AG08396 (cell line): ENCODE measurements at regions not wholly inside any gene's neighbourhood (a gene's known extent, or its start where the extent isn't known, plus 50 kb on each side); places are given as distances from the start of the nearest gene placed in this dataset.
"Not testable (repeated sequence)": the region's sequence is repeated elsewhere in the genome, so short reads cannot be mapped to it uniquely, and the experiment has no call there.

ENCODE experiments used
- DNase-seq: peaks from one replicate; pipeline ENCODE4 v3.0.0; 2012; ENCODE audit warnings: low spot score, mixed read lengths

DNA sequence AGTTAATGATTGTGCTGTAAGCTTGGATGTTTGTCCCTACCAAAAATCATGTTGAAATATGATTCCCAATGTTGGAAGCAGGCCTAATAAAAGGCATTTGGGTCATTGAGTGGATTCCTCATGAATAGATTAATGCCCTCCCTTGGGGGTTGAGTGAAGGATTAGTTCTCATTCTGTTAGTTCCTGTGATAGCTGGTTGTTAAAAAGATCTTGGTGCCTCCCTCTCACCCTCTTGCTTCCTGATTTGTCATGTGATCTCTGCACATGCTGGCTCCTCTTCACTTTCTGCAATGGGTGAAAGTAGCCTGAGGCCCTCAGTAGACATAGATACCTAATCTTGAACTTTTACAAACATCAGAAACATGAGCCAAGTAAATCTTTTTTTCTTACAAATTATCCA is 115.6 kb upstream of the HCRTR2 start:
- DNase-seq, result no peak

GRCh38 chr6:55064711-55065420 is 109.4 kb upstream of the HCRTR2 start:
- DNase-seq, result no peak

- DNase-seq, result peak; percentile 31
These were observed 105.1 kb upstream of the HCRTR2 start for GRCh38 chr6:55069132-55069781.

GRCh38 chr6:55082021-55082420 is 92.3 kb upstream of the HCRTR2 start:
- DNase-seq, result no peak

GRCh38 chr6:55088011-55088410 is 86.3 kb upstream of the HCRTR2 start:
- DNase-seq, result not testable (repeated sequence)

- DNase-seq, result no peak
These were observed 85.4 kb upstream of the HCRTR2 start for GRCh38 chr6:55088902-55089301.

- DNase-seq, result no peak
These were observed 85.0 kb upstream of the HCRTR2 start for GRCh38 chr6:55089325-55089724.

DNA sequence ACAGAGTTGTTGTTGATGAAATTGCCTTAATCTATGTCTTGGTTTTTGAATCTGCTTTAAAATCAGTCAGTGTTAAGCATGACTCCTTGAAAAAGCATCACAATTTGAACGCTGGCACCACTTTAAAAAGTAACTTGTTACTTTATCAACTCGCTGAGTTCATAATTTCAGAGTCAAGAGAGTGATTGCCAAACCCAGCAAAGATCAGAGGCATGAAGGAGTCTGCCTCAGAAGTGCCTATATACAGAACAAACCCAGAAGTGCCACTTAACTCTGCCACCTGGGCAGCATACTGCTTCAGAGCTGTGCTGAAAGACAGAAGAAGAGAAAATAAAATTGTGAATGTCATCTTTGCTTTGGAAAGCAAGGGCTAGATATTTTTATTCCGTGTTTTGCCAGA is 73.6 kb upstream of the HCRTR2 start:
- no peak for DNase-seq

DNA sequence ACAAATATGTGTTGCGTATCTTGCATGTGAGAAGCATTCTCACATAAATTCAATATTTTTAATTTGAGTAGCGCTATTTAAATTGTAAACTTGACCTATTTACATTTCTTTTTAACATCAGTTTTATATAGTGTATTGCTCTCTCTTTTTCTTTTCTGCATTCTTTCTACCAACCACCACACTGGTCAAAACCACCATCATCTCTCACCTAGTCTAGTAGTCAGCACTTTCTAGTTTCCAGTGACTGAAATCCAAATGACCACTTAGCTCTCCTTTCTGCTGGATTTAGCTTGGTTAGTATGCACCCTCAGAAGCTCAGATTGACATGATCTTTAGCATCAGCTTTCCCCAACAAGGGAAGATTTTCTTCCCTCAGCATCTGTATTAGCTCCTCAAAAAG is 73.2 kb upstream of the HCRTR2 start:
- DNase-seq, result no peak

GRCh38 chr6:55108134-55109130 is 65.9 kb upstream of the HCRTR2 start:
- DNase-seq, result no peak

- no peak for DNase-seq
These were observed 57.0 kb upstream of the HCRTR2 start for GRCh38 chr6:55117267-55117666.

- not testable (repeated sequence) for DNase-seq
These were observed 50.1 kb upstream of the HCRTR2 start for GRCh38 chr6:55124241-55124640.
